ENCODE measurements at regions not wholly inside any gene's neighbourhood (a gene's known extent, or its start where the extent isn't known, plus 50 kb on each side); places are given as distances from the start of the nearest gene placed in this dataset.

GRCh38 chr7:13832346-13832745 is 157.1 kb downstream of the ETV1 start:
- ChIA-PET POLR2A (no interaction called here), CTCF (no interaction called here)
- intact Hi-C loops (cut with micrococcal nuclease), result no loop called here
- no peaks in the 10 kb centered on the region for H3K27me3 Mint-ChIP-seq
- Histone ChIP-seq H3K9me3 (ENCODE audit: control insufficient read depth in 2 of 3, low read length in 3 of 3) (no peaks in the 10 kb centered on the region), H3K36me3 (ENCODE audit: control insufficient read depth in 2 of 3, insufficient read depth in 3 of 3, low read length in 3 of 3) (no peaks in the 10 kb centered on the region), H3K27ac (ENCODE audit: low read depth, low read length) (no peak overlapping the region), H3K4me3 (ENCODE audit: low read length) (no peak overlapping the region), H3K27me3 (ENCODE audit: control insufficient read depth in 2 of 2, insufficient read depth in 2 of 2, low read length in 2 of 2) (no peaks in the 10 kb centered on the region), H3K4me1 (ENCODE audit: control insufficient read depth in 2 of 2, insufficient read depth in 2 of 2, low read length in 2 of 2) (no peaks in the 10 kb centered on the region)
- ATAC-seq (no peak), DNase-seq (no peak)
- H3K9me3 Mint-ChIP-seq, result no peaks in the 10 kb centered on the region
- no peak overlapping the region for H3K27ac Mint-ChIP-seq
- H3K4me3 Mint-ChIP-seq, result no peak overlapping the region
- H3K4me1 Mint-ChIP-seq, result no peaks in the 10 kb centered on the region
- no peaks in the 10 kb centered on the region for H3K36me3 Mint-ChIP-seq

DNA sequence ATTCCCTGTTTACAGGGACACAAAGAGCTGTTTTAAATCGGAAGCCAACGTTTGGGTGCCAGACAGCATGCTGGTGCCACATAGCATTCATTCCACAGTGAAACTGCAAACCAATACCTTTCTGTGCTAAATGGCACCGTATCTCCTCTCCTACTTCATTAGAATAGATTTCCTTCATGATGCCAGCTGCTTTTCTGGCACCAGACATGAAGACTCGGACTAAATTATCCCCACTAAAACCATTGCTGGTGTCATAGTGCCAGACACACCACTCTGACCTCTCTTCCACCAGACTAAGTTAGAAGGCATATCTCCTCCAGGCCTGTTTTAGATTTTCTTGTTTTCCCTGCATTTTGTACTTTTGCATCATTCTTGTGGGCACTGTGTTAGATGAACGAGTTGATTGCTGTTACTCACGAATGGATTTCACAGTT is 155.1 kb downstream of the ETV1 start:
- POLR2A ChIA-PET, result no interaction called here
- no peak for ATAC-seq
- no peaks in the 10 kb centered on the region for H3K36me3 Mint-ChIP-seq

DNA sequence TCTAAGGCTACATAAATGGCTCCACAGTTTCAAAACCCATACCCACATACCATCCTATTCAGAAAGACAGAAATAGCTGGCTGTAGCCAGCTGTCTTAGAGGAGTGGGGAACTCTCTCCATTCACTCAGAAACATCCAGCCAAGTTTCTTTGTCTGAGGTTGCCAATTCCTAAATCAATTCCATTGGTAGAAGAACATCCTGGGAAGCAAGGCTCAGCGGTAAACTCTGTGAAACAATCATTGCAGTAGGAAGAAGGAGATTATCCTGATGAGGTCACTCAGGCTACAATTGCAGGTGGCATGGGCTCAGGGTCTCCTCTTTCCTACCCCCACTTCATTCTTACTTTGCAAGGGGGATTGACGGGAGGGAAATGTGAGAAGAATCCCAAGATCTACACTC is 154.0 kb downstream of the ETV1 start:
- Mint-ChIP-seq H3K36me3 (no peaks in the 10 kb centered on the region), H3K4me1 (no peaks in the 10 kb centered on the region), H3K27ac (no peak overlapping the region), H3K27me3 (no peaks in the 10 kb centered on the region), H3K9me3 (no peaks in the 10 kb centered on the region), H3K4me3 (no peak overlapping the region)
- ChIA-PET POLR2A (no interaction called here), CTCF (no interaction called here)
- intact Hi-C loops (cut with micrococcal nuclease), result no loop called here
- Histone ChIP-seq H3K27me3 (ENCODE audit: control insufficient read depth in 2 of 2, insufficient read depth in 2 of 2, low read length in 2 of 2) (no peaks in the 10 kb centered on the region), H3K4me1 (ENCODE audit: control insufficient read depth in 2 of 2, insufficient read depth in 2 of 2, low read length in 2 of 2) (no peaks in the 10 kb centered on the region), H3K36me3 (ENCODE audit: control insufficient read depth in 2 of 3, insufficient read depth in 3 of 3, low read length in 3 of 3) (no peaks in the 10 kb centered on the region), H3K9me3 (ENCODE audit: control insufficient read depth in 2 of 3, low read length in 3 of 3) (no peaks in the 10 kb centered on the region), H3K4me3 (ENCODE audit: low read length) (no peak overlapping the region), H3K27ac (ENCODE audit: low read depth, low read length) (no peak overlapping the region)
- DNase-seq, result no peak
- no peak for ATAC-seq

More for the DNA sequence above, 155.1 kb downstream of the ETV1 start:
- Mint-ChIP-seq H3K4me3 (no peak overlapping the region), H3K4me1 (no peaks in the 10 kb centered on the region), H3K27ac (no peak overlapping the region), H3K27me3 (no peaks in the 10 kb centered on the region), H3K9me3 (no peaks in the 10 kb centered on the region)
- CTCF ChIA-PET, result no interaction called here
- no peaks in the 10 kb centered on the region for H3K36me3 ChIP-seq (ENCODE audit: control insufficient read depth in 2 of 3, insufficient read depth in 3 of 3, low read length in 3 of 3)
- no peak overlapping the region for H3K4me3 ChIP-seq (ENCODE audit: low read length)
- H3K4me1 ChIP-seq (ENCODE audit: control insufficient read depth in 2 of 2, insufficient read depth in 2 of 2, low read length in 2 of 2), result no peaks in the 10 kb centered on the region
- no peaks in the 10 kb centered on the region for H3K27me3 ChIP-seq (ENCODE audit: control insufficient read depth in 2 of 2, insufficient read depth in 2 of 2, low read length in 2 of 2)
- no peak for DNase-seq
- intact Hi-C loops (cut with micrococcal nuclease), result no loop called here
- no peaks in the 10 kb centered on the region for H3K9me3 ChIP-seq (ENCODE audit: control insufficient read depth in 2 of 3, low read length in 3 of 3)
- H3K27ac ChIP-seq (ENCODE audit: low read depth, low read length), result no peak overlapping the region

- Mint-ChIP-seq H3K9me3 (peaks cover 0 to 2% (median 0%) of the 10 kb centered on the region in 11 donors), H3K27ac (no peak overlapping the region), H3K36me3 (no peaks in the 10 kb centered on the region), H3K27me3 (peaks cover 0 to 4% (median 0%) of the 10 kb centered on the region in 5 donors), H3K4me1 (no peaks in the 10 kb centered on the region), H3K4me3 (no peak overlapping the region)
- CTCF ChIA-PET, result no interaction called here
- H3K9me3 ChIP-seq (ENCODE audit: control insufficient read depth in 2 of 3, low read length in 3 of 3), result no peaks in the 10 kb centered on the region
- H3K4me1 ChIP-seq (ENCODE audit: control insufficient read depth in 2 of 2, insufficient read depth in 2 of 2, low read length in 2 of 2), result no peaks in the 10 kb centered on the region
- intact Hi-C loops (cut with micrococcal nuclease), result no loop called here
- POLR2A ChIA-PET, result no interaction called here
- H3K4me3 ChIP-seq (ENCODE audit: low read length), result no peak overlapping the region
- no peak for DNase-seq
- H3K27ac ChIP-seq (ENCODE audit: low read depth, low read length), result no peak overlapping the region
- no peaks in the 10 kb centered on the region for H3K27me3 ChIP-seq (ENCODE audit: control insufficient read depth in 2 of 2, insufficient read depth in 2 of 2, low read length in 2 of 2)
- ATAC-seq, result no peak
- H3K36me3 ChIP-seq (ENCODE audit: control insufficient read depth in 2 of 3, insufficient read depth in 3 of 3, low read length in 3 of 3), result no peaks in the 10 kb centered on the region
Measured at GRCh38 chr7:13839063-13839462, 150.4 kb downstream of the ETV1 start.
